ENCODE measurements at regions not wholly inside any gene's neighbourhood (a gene's known extent, or its start where the extent isn't known, plus 50 kb on each side); places are given as distances from the start of the nearest gene placed in this dataset.

- TF ChIP-seq CTCF (IDR thresholded peaks at IDR 0.05): no peak
- no peak for TF ChIP-seq POLR2A (IDR thresholded peaks at IDR 0.05; ENCODE audit: low read depth)
Measured at GRCh38 chr3:153901152-153901551, 220.0 kb upstream of the ARHGEF26 start.

Measured in esophagus muscularis mucosa (tissue), 3 donors.